Prostate gland (tissue), 2 donors: ENCODE measurements at regions not wholly inside any gene's neighbourhood (a gene's known extent, or its start where the extent isn't known, plus 50 kb on each side); places are given as distances from the start of the nearest gene placed in this dataset.

ENCODE experiments used
- DNase-seq: peaks from one replicate; pipeline ENCODE4 v3.0.0-alpha.2; 2019; ENCODE audit warnings: low spot score
- H3K27ac ChIP-seq, 2 donors: fragments of 200-600 bp; sonication (generic); 2 replicates each; pipeline ENCODE4 v1.5.1; 2017 to 2019
- H3K27me3 ChIP-seq: fragments of 200-600 bp; sonication (generic); replicated peaks from 2 replicates; pipeline ENCODE4 v1.5.1; 2019; ENCODE audit not compliant: insufficient read depth
- H3K36me3 ChIP-seq, 2 donors: fragments of 200-600 bp; sonication (generic); 1 replicate in 1 of 2; 2 replicates in 1 of 2; pipeline versions ENCODE4 v1.5.1 to v1.8.1; 2017 to 2019
- H3K4me1 ChIP-seq: fragments of 200-600 bp; sonication (generic); replicated peaks from 2 replicates; pipeline ENCODE4 v1.5.1; 2019
- H3K4me3 ChIP-seq, 2 donors: fragments of 200-600 bp; sonication (generic); 2 replicates each; pipeline ENCODE4 v1.5.1; 2017 to 2019
- H3K9me3 ChIP-seq: fragments of 200-600 bp; sonication (generic); 2 replicates; pipeline ENCODE4 v1.5.1; 2017
- CTCF ChIP-seq, 4 experiments: fragments of 200-600 bp in 2 of 4; fragments of 450-650 bp in 2 of 4; sonication (generic) in 2 of 4; IDR thresholded peaks; 1 replicate in 3 of 4; 2 replicates in 1 of 4; pipeline ENCODE4 v1.5.1; 2016 to 2019; ENCODE audit warnings: antibody characterized with exemption in 4 of 4, mild to moderate bottlenecking in 2 of 4, moderate library complexity in 2 of 4
- POLR2A ChIP-seq: fragments of 450-650 bp; IDR thresholded peaks from one replicate; pipeline ENCODE4 v1.6.1; 2016; ENCODE audit warnings: antibody characterized with exemption, mild to moderate bottlenecking
- POLR2AphosphoS5 ChIP-seq: sonication (generic); formaldehyde crosslinking; IDR thresholded peaks from one replicate; pipeline ENCODE4 v1.6.1; 2017; ENCODE audit warnings: antibody characterized with exemption
- WGBS: methylation state at CpG from one replicate; pipeline ENCODE4 v1.1.5; 2018; 5-methylcytosine and 5-hydroxymethylcytosine counted together
- intact Hi-C: fragments of 100-400 bp; cut with DNase I; formaldehyde crosslinking; loops from one replicate; pipeline ENCODE4 v1.14.2; 2022

GRCh38 chr13:47133011-47133445 is 236.2 kb upstream of the HTR2A start:
- Histone ChIP-seq H3K27ac (no peak overlapping the region), H3K4me3 (no peak overlapping the region), H3K4me1 (no peaks in the 10 kb centered on the region), H3K36me3 (no peaks in the 10 kb centered on the region), H3K27me3 (no peaks in the 10 kb centered on the region), H3K9me3 (no peaks in the 10 kb centered on the region)
- TF ChIP-seq CTCF (IDR thresholded peaks at IDR 0.05) = no peak
- 13% methylated on average over 1 of the region's 1 CpG for WGBS
- DNase-seq = no peak
- intact Hi-C loops = no loop called here

- intact Hi-C loops = no loop called here
- Histone ChIP-seq H3K27ac (no peak overlapping the region), H3K27me3 (no peaks in the 10 kb centered on the region), H3K4me3 (no peak overlapping the region), H3K4me1 (no peaks in the 10 kb centered on the region), H3K9me3 (no peaks in the 10 kb centered on the region), H3K36me3 (no peaks in the 10 kb centered on the region)
- no peak for TF ChIP-seq CTCF (IDR thresholded peaks at IDR 0.05)
- no peak for TF ChIP-seq POLR2AphosphoS5
- no peak for TF ChIP-seq POLR2A
- no peak for DNase-seq
- 85% methylated on average over 2 of the region's 2 CpGs for WGBS
Observed at GRCh38 chr13:47129461-47129860, 232.6 kb upstream of the HTR2A start.

GRCh38 chr13:47126432-47126831 is 229.6 kb upstream of the HTR2A start:
- TF ChIP-seq CTCF (IDR thresholded peaks at IDR 0.05) (no peak), POLR2A (no peak), POLR2AphosphoS5 (no peak)
- no peak for DNase-seq
- 94% methylated on average over 2 of the region's 2 CpGs for WGBS

GRCh38 chr13:47121092-47121763 is 224.4 kb upstream of the HTR2A start:
- H3K36me3 ChIP-seq = no peaks in the 10 kb centered on the region
- no peaks in the 10 kb centered on the region for H3K9me3 ChIP-seq
- TF ChIP-seq POLR2A (no peak), POLR2AphosphoS5 (no peak)
- 39% methylated on average over 1 of the region's 1 CpG for WGBS
- intact Hi-C loops = no loop called here
- no peaks in the 10 kb centered on the region for H3K4me1 ChIP-seq
- no peaks in the 10 kb centered on the region for H3K27me3 ChIP-seq
- DNase-seq = no peak
- H3K27ac ChIP-seq = no peak overlapping the region
- H3K4me3 ChIP-seq = no peak overlapping the region

More at GRCh38 chr13:47126432-47126831, 229.6 kb upstream of the HTR2A start:
- Histone ChIP-seq H3K9me3 (no peaks in the 10 kb centered on the region), H3K27ac (no peak overlapping the region), H3K36me3 (no peaks in the 10 kb centered on the region), H3K27me3 (no peaks in the 10 kb centered on the region), H3K4me3 (no peak overlapping the region), H3K4me1 (no peaks in the 10 kb centered on the region)
- intact Hi-C loops = no loop called here

- DNase-seq = no peak
- TF ChIP-seq CTCF (IDR thresholded peaks at IDR 0.05) (no peak), POLR2A (no peak), POLR2AphosphoS5 (no peak)
Observed at GRCh38 chr13:47120282-47120681, 223.4 kb upstream of the HTR2A start.

More at GRCh38 chr13:47120282-47120681, 223.4 kb upstream of the HTR2A start:
- Histone ChIP-seq H3K4me3 (no peak overlapping the region), H3K27me3 (no peaks in the 10 kb centered on the region), H3K9me3 (no peaks in the 10 kb centered on the region), H3K36me3 (no peaks in the 10 kb centered on the region), H3K27ac (no peak overlapping the region), H3K4me1 (no peaks in the 10 kb centered on the region)
- WGBS = 60% methylated on average over 5 of the region's 5 CpGs
- intact Hi-C loops = no loop called here
